SK-N-MC (cell line): ENCODE measurements at regions not wholly inside any gene's neighbourhood (a gene's known extent, or its start where the extent isn't known, plus 50 kb on each side); places are given as distances from the start of the nearest gene placed in this dataset.

Experiments
- EZH2 ChIP-seq: fragments of 200-600 bp; sonication (generic); IDR thresholded peaks from one replicate; pipeline ENCODE4 v1.6.1; 2017; ENCODE audit warnings: antibody characterized with exemption
- FOXP2 ChIP-seq: optimal IDR thresholded peaks from 2 replicates; pipeline ENCODE3; 2011; ENCODE audit warnings: mild to moderate bottlenecking, moderate library complexity; ENCODE audit not compliant: insufficient read depth; ENCODE audit errors: extremely low read length, control extremely low read depth
- POLR2AphosphoS5 ChIP-seq: IDR thresholded peaks from 2 replicates; pipeline ENCODE4 v1.6.1; 2012; ENCODE audit warnings: mild to moderate bottlenecking, low read depth, low read length, borderline replicate concordance

DNA sequence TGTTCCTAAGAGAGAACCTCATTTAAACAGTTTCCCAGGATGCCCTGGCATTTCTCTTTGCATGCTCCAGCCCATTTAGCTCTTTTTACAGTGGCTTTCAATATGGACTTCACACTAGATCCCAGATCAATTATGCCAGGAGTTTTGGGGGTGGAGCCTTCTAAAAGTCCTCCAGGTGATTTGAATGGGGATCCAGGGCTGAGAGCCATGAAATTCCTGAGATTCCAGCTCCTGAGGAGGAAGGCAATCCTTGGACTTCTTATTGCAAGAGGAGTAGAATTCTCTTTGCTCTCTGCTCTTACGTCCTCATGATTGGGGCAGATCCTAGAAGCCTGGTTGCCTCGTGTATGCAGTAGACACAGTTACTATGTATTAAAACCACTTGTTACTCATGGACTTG lies 184.2 kb downstream of the DHX35 start:
- no peak for TF ChIP-seq FOXP2
- no peak for TF ChIP-seq POLR2AphosphoS5
- TF ChIP-seq EZH2, result no peak
